C1 segment of cervical spinal cord (tissue), 14 donors: ENCODE measurements at regions not wholly inside any gene's neighbourhood (a gene's known extent, or its start where the extent isn't known, plus 50 kb on each side); places are given as distances from the start of the nearest gene placed in this dataset.
"Not testable (repeated sequence)": the region's sequence is repeated elsewhere in the genome, so short reads cannot be mapped to it uniquely, and the experiment has no call there.

ENCODE experiments used
- DNase-seq, 14 donors: peaks; one replicate each; lab custom pipeline; 2025; lab: John Stamatoyannopoulos, UW

DNA sequence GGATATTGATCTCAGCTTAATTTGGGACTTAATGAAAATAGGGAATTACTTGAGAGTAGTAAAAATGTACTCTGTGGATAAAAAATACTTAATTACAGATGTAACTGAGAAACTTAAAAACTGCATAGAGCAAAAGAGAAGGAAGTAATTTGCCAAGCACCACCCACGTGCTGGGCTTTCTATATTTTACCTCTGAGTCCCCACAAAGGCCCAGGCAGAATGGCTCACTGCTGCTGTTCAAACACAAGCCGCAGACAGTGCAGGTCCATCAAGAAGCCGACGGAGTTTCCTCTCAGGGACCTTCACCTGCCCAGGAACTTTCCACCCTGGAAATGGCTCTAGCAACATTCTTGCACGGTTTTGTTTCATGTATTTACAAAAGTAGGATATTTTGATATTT is 77.2 kb upstream of the TRPM1 start:
- DNase-seq, result no peak

DNA sequence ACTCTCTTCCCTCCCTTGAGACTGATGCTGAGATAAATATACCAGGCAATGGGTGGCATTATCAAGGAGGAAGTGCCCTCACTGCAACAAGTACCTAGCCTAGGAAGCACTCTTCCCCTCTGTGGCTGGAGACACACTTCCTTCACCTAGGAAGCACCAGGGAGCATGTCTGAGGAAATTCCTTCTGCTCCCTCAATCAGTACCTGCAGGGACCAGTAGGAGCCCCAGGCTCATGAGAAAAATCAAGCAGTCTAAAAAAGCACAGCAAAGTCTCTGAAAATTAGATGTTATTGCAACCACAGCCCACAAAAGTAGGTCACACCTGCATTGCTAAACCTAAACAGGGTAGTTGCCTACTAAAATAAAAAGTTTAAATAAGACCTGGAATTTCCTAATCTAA is 78.2 kb upstream of the TRPM1 start:
- no peak for DNase-seq

DNA sequence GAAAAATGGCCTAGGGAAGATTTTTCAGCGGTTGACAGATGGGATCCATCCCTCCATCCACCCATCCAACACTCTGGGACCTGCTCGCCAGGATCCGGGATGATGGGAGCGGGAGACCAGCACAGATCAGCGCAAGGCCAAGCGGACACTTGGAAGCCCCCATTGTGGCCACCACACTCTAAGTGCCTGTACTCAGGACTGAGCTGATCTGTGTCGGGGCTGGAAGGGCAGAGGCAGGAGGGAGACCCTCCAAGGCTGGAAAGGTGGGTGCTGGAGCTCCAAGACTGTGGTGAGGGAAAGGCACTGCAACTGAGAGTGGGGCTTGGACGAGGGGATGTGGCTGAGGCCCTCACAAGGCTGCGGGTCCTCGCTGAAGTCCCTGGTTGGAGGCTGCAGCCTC is 91.8 kb upstream of the TRPM1 start:
- no peak for DNase-seq

DNA sequence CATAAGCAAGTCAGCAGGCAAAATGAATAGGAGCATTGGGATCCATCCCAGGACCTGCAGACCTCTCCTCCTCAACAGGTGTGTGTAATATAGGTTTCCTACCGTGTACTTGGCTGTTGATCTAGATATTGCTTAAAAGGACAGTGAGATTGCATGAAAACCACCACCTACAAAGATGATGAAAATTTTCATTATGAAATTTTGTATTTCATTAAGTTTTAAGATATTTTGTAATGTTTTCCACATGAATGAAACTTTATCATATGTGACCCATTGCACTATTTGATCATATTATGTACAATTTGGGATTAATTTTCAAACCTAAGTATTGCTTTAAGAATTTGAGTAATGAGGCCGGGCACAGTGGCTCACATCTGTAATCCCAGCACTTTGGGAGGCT is 94.3 kb upstream of the TRPM1 start:
- DNase-seq, result no peak

DNA sequence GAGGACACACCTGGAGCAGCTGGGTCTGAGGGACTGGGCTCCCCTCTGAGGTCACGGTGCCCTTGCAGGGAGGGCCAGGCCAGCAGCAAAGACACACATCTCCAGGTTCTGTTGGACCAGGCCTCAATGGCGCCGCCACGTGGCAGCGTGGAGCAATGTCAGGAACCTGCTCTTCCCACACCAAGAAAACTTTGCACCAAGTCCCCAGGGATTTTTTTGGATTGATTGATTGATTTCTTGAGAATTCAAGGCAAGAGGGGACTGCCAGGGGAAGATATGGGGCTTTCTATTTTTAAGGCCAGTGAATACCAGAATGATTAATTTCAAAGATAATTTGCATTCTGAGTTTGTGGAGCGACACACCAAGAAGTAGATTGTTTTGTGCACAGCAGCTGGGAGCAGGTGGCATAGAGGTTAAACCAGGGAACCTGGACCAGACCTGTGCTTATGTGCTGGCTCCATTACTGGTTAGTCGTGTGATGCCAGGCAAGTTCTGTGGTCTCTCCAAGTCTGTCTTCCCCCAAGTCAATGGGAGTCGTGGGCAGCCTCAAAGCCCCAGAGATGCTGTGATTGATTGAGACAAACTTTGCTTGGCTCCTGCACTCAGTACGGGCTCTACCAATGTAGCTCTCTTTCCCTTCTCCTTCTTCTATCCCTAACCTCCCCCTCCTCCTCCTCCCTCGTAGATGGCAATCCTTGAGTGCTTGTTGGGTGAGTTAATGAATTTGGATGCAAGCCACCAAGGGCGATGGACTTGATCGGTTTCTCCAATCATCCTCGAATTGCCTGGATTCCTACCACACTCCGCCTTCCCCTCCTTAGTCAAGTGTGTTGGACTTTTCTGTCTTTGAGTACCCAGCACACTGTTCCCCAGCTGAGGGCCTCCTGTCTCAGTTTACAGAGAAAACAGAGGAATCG is 96.2 kb upstream of the TRPM1 start:
- no peak for DNase-seq

DNA sequence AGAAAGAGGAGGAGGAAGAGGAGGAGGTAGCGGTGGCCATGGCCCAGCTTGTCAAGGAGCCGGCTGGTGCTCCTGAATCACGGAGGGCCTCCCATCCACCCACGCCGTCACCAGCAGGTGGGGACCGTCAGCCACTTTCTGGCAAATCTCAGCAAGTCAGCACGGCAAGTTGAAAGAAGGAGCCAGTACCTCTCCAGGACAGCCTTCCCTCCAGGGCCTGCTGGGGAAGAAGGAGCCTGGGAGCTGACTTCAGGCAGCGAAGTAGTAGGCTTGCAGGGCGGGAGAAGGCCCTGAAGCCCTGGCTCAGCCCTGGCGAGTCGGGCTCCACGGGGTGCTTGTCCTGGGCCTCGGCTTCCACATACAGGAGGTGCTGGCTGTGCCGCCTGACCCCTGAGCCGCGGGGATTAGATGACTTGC is 99.2 kb upstream of the TRPM1 start:
- peak in 8 of 14 donors; percentile 19 to 76 (median 36) for DNase-seq

DNA sequence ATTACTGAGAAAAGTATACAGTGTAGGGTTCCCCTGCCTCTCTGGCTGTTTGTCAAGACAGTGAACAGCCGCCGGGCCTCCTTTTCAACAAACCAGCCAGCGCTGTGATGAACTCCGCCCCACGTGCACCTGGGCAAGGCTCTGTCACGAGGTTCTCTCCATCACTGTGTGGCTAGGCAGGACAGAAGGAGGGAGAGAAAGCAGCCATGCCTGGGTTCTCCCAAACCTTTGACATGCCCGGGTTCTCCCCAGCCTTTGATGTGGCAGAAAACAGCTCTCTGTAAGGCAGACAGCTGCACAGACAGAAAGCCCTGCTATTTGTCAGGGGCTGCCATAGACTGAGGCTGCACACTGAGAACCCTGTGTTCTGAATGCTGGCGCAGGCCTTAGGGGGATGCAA is 101.4 kb upstream of the TRPM1 start:
- no peak for DNase-seq

DNA sequence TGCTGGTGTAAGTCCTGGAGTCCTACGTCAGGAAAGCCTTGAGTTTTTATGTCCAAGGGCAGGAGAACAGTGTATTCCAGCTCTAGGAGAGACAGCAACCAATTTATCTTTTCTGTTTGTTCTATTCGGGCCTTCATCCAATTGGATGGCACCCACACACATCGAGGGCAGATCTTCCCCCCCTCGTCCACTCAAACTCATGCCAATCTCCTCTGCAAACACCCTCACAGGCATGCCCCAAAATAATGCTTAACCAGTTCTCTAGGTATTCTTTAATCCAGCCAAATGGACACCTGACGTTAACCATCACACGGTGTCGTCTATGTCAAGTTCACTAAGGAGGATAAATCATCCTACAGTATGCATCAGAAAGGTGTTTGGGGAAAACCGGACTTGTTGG is 102.5 kb upstream of the TRPM1 start:
- no peak for DNase-seq

DNA sequence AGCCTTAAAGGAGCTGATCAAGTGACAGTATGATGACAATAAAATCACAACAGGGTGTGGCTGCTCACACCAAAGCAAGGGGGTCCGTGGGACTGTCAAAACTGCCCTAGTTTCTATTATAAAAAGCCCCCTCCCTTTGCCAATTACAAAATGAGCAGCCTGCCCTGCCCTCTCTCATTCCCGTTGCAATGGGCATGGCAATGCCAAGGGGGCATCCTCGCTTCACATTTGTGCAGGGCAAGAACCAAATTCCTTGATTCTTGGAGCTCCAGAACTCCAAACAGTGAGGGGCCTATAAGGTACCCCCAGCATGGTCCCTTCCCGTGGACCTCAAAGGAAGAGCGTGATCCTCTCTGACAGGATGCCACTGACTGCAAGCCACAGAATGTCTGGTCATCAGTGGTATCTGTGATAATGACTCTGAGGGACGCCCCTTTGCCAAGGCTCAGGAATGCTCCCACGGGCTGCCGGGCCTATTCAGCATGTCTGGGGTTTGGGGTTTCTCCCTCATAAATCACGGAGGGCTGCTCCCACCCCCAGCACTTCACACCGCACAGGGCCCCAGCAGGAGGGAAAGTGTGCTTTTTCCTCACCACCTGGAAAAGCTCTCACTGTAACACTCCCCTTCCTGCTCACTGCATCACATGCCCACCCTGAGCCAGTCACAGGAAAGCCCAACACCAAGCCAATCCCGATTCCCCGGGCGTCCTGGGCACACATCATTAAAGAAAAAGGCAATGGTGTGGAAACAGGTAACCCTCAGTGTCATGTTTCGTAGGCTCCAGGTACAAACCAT is 105.1 kb upstream of the TRPM1 start:
- no peak for DNase-seq

DNA sequence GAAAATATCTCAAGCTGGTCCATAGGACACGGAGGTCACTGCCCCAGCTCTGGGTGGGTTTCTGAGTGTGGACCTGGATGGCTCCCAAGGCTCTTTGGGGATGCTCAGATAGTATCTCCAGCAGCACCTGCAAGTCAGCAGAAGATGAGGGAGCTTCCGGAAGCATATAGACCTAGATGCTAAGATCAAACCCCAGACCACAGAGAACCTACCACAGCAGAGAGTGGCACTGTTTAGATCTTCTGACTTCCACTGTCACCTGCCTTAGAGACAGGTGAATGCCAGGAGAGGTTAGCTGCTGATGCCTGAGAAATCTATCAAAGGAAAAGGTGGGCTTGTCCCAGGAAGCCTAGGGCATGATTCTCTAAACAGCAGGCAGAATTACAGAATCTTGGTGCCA is 105.7 kb upstream of the TRPM1 start:
- DNase-seq, result no peak

DNA sequence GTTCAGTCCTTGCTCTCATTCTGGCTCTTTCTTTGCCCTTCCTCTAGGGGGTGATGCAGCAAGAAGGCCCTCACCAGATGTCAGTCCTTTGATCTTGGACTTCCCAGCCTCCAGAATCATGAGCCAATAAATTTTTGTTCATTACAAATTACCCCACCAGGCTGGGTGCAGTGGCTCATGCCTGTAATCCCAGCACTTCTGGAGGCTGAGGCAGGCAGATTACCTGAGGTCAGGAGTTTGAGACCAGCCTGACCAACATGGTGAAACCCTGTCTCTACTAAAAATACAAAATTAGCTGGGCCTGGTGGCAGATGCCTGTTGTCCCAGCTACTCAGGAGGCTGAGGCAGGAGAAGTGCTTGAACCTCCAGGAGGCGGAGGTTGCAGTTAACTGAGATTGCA is 106.3 kb upstream of the TRPM1 start:
- DNase-seq, result not testable (repeated sequence)

DNA sequence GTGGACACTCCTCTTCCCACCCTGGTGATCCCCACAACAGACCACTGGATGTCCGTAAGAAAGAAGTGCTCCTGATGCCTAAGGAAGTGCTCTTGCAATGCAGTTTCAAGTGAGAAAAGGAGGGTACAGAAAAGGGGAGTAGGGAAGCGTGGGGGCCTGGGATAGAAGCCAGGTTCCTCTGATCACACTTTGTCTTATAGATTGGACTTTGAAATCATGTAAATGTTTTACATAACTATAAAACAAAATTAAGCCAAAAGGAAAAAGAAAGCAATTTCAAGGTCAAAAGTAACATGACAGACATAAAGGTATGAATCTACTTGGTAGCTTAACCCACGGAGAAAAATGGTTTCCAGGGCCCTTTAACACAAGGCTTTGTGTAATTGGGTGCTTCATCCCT is 107.3 kb upstream of the TRPM1 start:
- DNase-seq, result no peak

DNA sequence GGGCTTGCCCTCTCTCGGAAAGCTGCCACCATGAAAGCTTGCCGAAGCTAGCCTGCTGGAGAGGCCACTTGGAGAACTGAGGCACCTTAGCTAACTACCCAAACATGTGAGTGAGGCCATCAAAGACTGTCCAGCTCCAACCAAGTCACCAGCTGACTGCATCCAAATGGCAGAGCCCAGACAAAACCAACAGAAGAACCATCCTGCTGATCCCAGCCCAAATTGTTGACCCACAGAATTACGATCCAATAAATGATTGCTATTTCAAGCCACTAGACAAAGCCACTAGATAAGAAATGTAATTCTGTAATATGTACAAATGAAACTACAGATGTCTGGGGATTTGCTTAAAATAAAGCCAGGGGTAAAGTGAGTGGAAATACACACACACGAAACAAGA is 109.8 kb upstream of the TRPM1 start:
- no peak for DNase-seq

DNA sequence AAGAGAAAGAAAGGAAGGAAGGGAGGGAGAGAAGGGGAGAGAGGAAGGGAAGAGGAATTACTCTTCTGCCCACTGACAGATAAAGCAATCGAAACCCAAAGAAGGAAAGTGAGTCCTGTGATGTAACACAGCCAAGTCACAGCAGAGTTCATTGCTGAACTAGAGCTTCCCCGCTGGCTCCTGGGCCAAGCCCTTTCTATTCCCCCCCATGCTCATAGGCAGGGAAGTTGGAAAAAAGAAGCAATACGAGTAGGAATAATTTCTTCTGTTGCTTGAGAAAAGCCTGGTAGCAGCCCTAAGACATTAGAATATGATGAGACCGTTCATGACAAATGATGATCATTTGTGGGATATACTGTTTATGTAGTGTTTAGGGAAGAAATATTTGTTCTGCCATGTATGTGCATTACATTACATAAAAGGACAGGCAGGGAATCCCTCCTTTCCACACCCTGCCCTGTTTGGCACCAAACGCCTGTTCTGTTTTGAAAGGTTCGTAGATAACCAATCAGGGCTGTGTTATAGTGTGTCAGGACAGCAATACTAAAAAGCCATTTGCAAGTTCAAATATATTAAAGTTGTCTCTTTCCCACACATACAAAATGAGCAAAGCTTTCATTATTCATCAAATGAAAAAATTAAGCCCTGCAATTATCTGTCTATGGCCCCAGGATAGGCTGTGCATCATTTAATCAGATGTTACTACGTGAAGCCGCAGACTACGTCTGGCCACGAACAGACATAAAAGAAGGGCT is 111.0 kb upstream of the TRPM1 start:
- no peak for DNase-seq

DNA sequence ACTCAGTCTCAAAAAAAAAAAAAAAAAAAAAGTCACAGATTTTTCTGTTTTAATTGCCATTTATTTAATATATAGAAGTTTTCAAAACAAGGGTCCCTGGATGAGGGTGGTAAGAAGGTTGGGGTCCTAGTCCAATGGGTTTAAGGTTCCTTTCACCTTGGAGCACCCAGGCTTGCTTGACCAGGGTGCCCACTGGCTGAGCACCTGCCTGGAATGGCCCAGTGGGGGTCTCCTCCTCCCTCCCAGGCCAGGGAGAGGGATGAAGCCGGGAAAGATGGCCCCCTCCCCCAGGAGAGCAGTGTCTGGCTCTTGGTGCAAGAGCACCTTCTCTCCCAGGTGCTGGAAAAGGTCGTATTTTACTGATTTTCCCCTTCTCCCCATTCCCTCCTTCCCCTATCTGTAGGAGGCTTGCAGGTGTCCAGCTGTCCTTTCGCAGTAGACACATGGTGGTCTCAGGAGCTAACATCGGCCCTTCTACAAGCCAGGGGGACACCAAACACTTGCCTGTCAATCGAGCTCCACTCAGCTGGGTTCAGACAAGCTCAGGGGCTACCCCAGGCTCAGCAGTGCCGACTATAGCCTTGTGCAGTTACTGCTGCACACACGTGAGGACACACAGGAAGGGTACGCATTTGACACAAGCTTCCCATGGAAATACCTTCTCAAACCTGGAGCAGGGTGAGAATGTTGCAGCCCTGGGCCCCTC is 112.3 kb upstream of the KLF13 start:
- DNase-seq, result no peak

DNA sequence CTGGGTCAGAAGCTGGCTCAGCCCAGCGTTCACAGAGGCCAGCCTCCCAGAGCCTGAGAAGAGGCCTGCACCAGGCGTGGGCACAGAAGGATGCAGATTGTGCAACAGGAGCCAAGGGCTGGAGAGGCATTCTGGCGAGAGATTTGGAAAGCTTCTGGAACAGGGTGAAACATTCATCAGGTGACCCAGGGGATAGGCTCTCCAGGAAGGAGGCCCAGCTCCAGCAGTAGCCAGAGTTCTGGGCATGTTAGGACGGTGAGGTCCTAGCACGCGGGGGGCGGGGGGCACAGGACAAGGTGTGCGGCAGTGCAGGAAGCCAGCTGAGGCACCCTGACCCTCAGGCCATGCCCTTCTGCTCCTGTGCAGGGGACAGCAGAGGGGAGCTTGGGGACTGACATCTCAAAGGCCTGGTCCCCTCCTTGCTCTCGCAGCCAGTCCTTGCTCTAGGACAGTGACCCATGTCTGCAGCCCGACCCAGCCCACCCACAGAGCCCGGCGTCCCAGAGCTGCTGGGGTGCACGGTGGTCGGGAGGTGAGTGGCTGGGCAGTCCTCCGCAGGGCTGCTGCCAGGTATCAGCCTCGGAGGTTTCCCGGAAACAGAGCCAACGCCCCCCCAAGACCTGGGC is 111.7 kb upstream of the KLF13 start:
- peak in 2 of 14 donors; percentile 35 to 74 for DNase-seq

DNA sequence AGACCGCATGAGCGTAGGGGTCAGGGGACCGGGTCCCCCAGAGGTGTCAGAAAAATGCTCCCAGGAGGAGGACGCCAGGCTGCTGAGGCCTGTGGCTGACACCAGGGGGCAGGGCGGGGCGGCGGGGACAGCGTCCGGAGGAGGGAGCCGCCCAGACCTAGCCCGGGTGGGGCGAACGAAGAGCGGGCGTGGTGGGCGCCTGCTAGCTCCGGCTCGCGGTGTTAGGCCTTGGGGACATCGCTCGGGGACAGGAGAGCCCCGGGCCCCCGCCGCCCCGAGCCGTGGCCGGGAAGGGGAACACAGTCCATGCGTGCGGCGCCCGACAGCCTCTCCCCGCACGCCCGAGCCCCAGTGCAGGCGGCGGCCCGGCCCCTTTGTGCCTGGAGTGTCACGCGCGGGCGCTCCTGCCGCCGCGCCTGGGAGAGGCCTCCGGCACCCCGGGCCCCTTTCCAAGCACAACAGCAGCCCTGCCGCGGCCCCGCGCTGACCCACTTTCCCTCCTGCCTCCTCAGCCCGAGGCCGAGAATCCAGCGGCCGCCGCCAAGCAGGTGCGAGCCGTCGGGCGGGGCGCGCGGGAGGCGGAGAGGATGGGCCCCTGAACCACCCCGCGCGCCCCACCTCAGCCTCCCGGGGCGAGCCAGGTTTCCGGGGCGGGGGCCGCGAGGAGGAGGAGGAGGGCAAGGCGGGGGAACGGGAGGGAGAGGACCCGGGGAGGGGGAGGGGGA is 111.0 kb upstream of the KLF13 start:
- peak in 13 of 14 donors; percentile 9 to 85 (median 70) for DNase-seq

DNA sequence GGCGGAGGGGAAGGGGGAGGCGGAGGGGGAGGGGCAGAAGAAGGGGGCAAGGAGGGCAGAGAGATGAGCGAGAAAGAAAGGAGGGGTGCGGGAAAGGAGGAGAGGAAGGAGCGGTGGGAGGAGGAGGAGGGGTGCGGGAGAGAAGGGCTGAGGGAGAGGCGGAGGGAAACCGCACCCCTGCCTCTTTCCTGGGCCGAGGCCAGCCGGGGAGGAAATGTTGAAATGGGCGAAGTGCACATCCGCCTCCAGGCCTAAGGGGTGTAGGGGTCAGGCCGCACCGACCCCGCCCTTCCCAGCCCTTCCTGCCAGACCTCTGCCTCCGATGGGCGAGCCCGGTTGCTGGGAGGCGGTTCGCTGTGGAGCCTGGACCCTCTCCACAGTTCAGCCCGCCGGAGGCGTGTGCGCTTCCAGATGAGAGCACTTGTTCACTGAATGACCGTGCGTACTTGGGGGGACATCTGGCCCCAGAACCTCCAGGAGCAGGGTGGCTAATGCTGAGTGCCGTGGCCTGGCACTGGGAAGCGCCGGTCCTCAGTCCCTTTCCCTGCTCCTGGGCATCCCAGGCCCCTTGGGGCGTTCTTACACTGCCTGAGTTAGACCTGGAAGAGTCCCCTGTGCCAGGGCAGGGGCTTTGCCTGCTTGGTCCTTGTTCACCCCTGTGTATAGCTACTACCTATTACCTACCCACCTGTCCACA is 110.3 kb upstream of the KLF13 start:
- peak in 9 of 14 donors; percentile 24 to 74 (median 60) for DNase-seq

DNA sequence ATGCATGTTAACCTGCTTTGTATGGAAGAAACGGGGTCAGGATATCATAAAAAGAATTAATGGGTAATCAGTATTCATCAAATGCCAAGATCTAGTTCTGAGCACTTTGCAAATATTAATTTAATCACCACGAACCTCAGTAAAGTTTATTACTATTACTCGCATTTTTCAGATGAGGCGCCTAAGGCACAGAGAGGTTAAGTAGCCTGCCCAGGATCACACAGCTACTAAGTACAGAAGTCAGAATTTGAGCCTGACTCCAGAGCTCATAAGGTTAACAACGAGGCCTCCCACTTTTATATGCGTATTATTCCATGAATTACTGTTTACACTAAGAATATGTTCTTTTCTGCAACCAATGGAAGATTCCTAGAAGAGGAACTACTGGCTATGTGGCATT is 109.6 kb upstream of the KLF13 start:
- no peak for DNase-seq
